IPS-NIHi11 (cell line): ENCODE measurements at regions not wholly inside any gene's neighbourhood (a gene's known extent, or its start where the extent isn't known, plus 50 kb on each side); places are given as distances from the start of the nearest gene placed in this dataset.
"Not testable (repeated sequence)": the region's sequence is repeated elsewhere in the genome, so short reads cannot be mapped to it uniquely, and the experiment has no call there.

ENCODE experiments used
- DNase-seq: peaks from one replicate; pipeline ENCODE4 v3.0.0; 2012; ENCODE audit warnings: mixed read lengths, low spot score

DNA sequence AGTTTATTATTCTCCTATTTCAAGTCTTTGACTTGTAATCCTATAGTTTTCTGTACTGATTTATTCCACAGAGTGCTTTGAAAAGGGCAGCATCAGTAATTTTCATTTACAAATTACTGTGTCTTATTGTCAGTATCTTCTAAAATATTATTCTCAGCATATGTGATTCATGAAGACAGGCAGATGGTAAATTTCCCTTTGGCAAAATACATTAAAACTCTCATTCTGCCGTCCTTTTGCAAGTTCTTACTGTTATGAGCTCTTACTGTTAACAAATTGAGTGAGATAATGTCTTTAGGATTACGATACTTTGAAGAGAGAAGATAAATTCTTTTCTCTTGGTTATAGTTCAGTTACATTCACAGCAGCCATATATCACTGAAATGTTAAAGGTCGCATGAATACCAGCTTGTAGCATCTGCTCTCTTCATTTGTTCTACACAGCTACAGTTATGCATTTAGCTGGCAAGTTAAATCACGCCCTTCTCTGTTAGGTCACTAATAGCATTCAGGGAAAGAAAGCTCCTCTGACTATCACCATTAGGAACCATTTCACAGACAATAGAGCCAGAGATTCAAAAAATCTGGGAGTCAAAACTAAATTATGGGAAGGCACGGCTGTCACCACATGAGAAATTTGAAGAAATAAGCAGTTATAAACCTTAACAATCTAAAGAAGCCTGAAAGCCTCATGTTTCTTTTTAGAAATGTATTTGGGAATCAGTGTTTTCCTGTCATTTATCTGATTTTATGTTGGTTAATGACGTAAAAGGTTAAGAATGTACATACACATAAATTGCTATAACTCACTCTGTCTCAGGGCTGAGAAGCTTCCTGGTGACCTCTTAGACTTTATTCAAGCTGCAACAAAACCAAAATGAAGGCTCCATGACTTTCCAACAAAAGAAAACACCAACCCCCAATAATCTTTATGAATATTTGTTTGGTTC lies 109.6 kb upstream of the SP4 start:
- no peak for DNase-seq

DNA sequence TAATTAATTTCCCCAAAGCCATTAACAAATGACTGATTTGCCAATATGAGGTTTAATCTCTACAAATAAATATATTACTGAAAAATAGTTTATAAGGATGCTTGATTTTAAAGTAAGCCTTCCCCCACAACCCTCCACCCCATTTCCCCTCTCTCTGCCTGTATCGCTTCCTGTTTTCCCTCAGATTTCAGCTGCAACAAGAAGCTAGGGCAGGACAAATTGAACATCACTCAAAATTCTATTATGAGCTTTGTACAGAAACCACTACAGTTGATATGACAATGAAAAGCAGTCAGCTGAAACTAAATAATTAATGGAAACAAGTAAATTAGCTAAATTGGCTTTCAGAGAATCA lies 109.0 kb upstream of the SP4 start:
- DNase-seq, result no peak

DNA sequence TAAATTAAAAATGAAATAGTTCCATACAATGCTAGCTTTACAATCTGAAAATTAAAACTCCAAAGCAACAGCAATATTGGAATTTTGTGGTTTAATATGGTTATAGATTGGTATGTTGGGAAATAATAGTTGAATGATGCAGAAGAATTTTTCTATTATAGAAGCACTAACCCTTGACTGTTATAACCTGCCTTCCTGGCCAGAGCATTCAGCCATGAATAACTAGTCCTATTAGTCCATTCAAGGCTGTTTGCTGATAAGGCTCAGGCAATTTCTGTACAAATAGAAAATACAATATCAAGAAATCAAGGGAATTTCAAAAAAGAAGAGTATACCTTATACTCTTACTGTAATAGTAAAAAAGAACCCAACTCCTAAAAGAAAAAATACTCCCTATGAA lies 101.6 kb upstream of the SP4 start:
- DNase-seq, result no peak

DNA sequence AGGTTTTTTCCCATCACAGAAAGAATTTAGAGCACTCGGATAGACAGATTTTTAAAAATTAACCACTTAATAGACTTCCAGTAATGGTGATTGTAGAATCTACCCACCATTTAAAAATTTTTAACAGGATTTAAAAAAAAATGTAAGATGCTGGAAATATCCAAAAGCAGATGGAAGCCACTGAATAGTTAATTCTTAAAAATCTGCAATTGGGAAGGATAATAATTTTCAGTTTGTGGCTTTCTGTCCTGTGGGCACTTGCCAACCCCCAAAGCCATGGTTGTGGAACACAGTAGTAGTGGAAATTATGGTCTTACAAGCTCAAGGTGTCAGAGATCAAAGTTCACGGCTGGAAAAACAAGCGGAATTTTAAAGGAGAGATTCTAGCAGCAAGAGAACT lies 101.0 kb upstream of the SP4 start:
- DNase-seq, result no peak

DNA sequence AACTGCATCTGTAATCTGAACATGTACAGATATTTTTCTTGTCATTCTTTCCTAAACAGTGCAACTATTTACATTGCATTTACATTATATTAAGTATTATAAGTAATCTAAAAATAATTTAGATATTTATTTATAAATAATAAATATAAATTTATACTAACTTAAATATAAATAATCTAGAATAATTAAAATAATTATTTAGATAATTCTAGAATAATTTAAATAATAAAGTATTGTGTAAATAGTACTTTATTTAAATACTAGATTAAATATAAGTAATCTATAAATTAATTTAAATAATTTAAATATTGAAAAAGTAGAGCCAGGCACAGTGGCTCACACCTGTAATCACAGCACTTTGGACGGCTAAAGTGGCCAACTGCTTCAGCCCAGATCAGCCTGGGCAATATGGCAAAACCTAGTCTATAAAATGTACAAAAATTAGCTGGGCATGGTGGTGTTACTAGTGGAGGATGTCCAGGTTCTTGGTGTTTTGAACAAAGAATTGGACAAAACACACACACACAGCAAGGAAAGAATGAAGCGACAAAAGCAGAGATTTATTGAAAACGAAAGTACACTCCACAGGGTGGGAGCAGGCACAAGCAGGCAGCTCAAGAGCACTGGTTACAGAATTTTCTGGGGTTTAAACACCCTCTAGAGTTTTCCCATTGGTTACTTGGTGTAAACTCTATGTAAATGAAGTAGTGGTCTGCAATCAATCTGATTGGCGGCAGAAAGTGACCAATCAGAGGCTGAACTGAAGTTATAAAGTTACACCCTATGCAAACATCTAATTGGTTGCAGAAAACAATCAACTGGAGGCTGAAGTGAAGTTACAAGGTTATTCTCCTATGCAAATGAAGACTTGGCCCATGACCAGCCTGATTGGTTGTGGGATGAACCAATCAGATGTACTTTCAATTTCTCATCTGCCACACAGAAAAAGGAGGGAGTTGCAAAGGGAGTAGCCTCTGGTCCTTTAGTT lies 100.2 kb upstream of the SP4 start:
- DNase-seq, result no peak

DNA sequence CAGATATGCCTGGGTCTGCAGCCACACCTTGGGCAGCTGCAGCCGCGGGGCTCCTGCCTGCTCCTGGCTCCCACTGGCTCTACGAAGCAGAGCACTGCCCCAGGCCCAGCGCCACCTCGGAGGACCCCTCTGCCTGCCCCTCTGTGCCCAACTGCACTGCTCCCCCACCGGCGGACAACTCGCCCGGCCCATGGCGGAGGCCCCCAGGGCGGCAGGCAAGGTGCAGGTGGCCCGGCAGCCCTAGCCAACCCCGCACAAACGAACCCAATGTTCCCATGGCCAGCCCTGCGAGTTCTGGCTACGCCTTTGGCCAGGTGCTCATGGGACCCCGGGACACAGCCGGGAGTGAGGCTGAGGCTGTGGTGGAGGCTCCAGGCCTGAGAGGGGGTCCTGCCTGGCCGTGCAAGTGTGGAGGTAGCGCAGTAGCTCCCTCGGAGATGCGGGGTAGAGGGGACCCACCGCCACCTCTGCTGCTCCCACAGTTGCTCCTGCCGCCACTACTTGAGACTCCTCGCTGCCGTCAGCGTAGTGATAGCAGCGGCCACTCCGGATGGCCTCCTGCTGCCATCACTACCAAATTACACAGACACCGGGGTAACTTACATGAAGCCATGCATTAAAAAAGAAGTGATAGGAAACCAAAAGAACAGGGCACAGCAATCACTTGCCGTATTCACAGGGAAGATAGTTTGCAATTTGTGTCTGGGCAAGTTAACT lies 97.3 kb upstream of the SP4 start:
- DNase-seq, result no peak

DNA sequence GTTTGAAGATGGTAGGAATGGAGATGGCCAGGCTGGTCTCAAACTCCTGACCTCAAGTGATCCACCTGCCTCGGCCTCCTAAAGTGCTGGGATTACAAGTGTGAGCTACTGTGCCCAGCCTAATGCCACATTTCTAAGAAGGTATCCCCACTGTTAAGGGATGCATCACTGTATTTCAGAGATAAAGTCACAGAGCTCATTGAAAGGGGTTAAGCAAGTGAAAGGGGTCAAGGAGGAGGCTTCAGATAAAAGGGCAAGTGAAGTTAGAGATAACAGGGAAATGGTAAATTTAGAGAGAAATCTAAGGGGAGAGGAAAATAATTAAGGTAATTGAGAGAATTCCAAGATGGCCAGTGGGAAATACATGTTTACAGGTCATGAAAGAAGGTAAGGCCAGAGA lies 93.0 kb upstream of the SP4 start:
- DNase-seq, result no peak

DNA sequence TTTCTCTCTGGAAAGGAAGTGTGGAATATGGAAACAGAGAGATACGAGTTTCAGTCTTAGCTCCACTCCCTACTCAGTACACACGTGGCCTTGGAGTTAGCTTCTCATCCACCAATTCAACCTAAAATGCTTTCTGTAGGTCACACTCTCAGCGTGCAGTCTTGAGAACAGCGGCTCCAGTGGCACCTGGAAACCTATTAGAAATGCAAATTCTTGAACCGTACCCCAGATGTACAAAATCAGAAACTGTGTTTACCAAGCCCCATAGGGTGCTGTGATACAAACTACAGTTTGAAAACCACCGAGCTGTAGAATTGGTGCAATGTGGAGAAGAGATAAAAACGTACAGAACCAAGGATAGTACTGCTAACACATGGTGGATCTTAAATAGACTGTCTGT lies 91.1 kb upstream of the SP4 start:
- no peak for DNase-seq

DNA sequence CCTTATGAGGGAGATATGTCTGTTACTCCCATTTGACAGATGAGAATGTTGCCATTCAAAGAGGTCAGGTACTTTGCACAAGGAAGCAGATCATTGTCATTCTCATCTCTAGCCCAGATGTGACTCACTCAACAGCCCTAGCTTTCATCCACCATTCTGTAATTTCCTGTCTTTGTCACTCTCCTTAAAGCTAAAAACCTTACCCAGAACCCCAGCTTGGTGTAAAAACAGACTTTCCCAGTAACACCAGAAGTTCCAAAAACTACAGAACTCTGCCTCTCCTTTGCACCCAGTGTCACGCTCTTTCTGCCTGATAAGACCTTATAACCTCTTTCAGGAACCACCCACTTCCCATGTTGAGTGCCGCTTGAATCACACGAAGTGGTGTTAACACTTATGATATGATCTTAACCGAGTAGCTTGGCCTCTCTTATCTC lies 89.1 kb upstream of the SP4 start:
- DNase-seq, result no peak

DNA sequence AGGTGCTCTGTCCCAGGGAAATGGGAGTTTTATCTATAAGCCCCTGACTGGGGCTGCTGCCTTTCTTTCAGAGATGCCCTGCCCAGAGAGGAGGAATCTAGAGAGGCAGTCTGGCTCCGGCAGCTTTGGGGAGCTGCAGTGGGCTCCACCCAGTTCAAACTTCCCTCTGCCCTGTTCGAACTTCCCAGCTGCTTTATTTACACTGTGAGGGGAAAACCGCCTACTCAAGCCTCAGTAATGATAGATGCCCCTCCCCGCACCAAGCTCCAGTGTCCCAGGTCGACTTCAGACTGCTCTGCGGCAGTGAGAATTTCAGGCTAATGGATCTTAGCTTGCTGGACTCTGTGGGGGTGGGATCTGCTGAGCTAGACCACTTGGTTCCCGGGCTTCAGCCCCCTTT lies 83.0 kb upstream of the SP4 start:
- not testable (repeated sequence) for DNase-seq

DNA sequence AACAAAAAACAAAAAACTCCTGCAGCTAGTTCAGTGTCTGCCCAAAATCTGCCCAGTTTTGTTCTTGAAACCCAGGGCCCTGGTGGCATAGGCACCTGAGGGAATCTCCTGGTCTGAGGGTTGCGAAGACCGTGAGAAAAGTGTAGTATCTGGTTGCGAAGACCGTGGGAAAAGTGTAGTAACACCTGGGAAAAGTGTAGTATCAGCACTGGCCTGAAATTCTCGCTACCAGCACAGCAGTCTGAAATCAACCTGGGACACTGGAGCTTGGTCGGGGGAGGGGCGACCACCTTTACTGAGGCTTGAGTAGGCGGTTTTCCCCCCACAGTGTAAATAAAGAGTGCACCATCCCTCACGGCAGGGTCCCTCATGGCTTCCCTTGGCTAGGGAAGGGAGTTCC lies 82.5 kb upstream of the SP4 start:
- no peak for DNase-seq

DNA sequence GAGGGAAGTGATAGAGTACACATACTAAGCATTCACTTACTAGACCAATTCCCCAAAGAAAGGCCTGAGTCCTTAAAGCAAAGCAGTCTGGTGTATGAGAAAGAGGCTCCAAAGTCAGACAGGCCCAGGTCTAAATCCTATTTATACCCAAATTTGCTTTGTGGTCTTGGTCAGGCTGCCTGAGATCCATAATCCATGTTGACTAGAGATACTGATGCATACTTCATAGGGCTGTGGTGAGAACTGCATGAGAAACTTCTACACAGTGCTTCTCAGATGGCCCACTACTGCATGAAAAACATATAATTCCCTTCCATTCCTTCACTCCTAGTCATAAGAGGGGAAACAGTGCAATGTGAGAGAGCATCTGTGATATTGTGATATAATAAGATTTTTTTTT lies 81.6 kb upstream of the SP4 start:
- DNase-seq, result no peak

DNA sequence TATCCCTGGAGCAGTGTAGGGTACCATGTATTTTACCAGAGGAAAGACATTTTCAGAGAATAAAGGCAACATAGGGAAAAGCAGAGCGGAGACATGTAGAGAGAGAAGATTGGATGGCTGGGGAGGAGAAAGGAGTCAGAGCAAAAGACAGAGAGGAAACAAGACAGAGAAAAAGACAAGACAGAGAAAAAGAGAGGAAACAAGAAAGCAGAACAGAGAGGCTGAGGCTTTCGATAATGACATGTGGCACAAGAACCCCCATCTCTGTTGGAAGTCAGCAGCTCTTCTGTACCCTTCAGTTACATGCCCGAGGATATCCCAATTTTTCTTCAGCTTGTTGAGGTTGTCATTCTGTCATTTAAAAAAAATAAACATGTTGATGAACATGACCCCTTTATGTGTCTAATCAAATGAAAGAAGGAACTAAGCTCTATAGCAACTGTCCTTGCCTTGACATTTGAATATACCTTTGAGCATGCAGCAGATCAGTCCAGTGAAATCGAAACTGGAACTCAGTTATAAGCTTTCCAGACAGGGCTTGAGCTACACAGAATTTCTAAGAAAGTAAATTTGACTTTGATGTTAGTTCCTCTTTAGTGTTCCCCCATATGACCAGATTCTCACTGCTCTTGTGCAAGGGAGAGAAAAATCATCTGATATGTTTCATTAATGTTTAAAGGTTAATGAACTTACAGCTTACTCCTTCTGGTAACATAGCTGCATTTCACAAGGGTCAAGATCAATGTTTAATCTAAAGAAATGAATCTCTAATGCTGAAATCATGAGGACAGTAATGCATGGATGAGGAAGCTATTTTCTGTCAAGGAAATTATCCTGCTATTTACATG lies 75.1 kb upstream of the SP4 start:
- no peak for DNase-seq

DNA sequence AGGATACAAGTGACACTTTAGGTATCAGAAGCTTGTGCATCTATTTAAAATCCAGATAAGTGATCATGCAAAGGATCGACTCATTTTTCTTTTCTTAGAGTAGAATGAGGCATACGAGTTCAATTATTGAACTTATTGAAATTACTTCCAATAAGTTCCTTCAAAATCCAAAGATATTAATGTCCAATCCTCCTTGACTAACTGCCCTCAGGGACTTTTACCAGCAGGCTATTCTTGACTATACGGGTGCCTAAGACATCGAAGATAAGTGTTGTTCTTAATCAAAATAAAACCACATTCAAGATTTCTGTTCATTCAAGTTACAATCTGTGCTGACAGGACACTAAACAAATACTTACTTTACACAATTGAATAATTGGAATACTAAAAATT lies 74.5 kb upstream of the SP4 start:
- DNase-seq, result no peak

DNA sequence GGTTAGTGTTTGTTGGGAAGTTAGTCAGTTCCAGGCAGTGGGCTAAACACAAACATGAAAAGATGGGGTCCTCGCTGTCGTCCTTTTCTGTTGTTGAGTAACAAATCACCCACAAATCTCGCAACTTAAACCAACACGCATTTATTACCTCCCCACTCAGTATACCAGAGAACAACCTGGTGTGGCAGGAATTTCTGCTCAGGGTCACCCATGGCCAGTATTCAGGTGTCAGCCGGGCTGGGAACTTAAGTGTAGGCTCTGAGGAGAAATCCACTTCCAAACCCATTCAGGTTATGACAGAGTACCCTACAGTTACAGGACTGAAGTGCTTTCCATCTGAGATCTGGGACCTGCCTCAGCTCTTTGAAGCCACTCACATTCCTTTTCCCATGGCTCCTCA lies 73.6 kb upstream of the SP4 start:
- no peak for DNase-seq

DNA sequence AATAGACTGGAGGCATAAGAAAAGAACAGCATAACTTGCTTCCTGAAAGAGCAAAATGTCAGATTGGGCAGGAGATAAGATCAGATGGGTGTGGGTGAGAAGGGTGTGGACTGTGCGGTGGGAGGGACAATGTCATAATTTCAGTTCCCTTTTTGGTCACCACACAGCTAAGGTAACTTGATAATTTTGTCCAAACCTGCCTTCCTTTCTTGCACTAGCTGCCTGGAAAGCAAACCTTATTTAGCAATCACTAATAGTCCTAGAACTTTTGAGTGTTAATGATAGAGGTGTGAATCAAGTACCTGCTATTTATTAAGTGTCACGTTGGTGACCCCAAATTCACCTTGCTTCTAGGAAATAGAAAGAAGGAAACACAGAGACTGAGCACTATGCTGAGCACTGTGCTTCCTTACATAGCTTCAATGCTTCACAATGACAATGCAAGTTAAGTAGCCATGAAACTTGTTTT lies 72.4 kb upstream of the SP4 start:
- DNase-seq, result no peak

DNA sequence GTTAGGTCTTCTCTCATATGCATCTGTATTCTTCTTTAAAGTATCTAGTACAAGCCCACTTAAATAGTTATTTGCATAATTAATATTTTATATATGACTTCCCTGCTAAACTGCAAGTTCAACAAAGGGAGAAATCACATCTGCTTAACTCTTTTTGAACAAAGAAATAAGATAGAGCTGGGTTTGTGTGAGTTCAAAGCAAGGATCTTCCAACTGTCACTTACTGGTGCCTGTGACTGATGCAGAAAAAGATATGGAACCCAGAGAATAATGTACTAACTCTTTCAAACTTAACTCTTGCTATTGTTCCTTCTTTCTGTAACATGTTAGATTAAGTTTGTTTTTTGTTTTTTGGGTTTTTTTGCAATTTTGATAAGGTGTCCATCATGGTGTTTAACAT lies 71.3 kb upstream of the SP4 start:
- no peak for DNase-seq

DNA sequence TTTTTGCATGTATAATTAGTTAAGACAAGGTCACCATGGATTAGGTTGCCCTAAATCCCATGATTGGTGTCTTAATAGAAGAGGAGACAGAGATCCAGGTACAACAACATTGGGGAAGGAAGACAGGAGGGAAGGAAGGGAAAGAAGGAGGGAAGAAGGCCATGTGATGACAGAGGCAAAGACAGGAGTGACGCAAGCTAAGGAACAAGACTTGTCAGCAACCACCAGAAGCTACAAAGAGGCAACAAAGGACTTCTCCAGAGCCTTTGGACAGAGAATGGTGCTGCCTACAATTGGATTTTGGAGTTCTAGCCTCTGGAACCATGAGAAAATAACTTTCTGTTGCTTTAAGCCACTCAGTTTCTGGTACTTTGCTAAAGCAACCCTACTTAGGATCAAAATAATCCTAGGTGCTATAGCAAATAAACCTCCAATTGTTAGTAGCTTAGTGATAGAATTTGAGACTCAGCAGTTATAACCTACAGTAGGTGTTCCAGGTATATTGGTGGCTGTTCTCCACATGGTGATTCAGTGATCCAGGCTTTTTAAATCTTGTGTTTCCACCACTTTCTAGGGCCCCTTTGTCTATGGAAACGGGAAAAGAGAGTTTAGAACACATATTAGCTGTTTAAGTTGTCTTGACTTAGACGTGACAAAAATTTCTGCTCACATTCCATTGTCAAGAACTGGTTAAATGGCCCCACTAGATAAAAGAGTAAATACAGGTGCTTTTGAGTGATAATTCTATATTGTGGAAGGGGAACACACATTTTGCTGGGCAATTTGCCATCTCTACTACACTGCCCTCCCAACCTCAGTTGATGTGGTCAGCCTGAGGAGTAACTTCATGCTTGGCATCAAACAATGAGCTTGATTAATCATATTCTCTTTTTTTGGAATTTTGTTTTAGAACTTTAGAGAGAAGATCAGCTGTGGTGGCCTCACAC lies 70.5 kb upstream of the SP4 start:
- no peak for DNase-seq

DNA sequence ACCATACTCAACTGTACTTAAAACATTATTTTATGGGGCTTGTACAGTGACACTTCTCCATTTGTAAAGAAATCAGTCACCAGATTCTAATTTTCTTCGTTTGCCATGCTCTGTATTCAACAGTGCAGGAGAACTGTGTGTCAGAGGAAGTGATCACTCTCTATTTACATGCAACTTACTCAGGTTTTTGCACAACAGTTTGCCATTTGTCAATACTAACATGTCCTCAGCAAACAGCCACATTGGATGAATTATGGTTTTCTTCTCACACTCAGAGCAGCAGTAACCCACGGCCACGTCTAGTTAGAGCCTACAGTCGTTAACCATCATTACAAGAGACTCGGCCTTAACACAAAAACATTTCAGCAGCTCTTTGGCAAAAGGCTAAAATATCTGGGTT lies 69.2 kb upstream of the SP4 start:
- DNase-seq, result no peak

DNA sequence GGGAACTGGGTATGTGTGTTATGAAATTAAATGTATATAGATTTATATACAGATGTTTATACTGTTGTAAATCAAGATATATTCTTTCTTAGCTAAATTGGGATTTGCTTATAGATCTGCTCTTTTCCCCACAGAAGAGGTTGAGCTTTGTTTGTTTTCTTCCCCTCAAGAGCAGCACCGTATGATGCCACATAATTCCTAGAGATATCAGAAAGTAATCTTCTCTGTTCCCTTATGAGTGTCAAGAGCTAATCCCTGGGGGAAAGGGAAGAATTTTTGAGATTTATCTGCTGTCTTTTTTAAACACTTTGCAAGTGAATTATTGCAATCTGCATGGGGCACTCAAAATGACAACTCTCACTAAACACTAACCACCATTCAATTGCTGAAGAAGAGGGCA lies 68.7 kb upstream of the SP4 start:
- no peak for DNase-seq
